ENCODE measurements at regions not wholly inside any gene's neighbourhood (a gene's known extent, or its start where the extent isn't known, plus 50 kb on each side); places are given as distances from the start of the nearest gene placed in this dataset.

GRCh38 chr3:187930021-187930420 lies 184.8 kb upstream of the BCL6 start:
- Histone ChIP-seq H3K36me3 (ENCODE audit: low read depth) (no peaks in the 10 kb centered on the region), H3K4me1 (ENCODE audit: insufficient read depth, poor library complexity, severe bottlenecking) (no peaks in the 10 kb centered on the region), H3K4me3 (ENCODE audit: severe bottlenecking) (no peak overlapping the region), H3K9me3 (ENCODE audit: severe bottlenecking) (no peaks in the 10 kb centered on the region), H3K27me3 (ENCODE audit: insufficient read depth, poor library complexity, severe bottlenecking) (no peaks in the 10 kb centered on the region), H3K27ac (ENCODE audit: poor library complexity, severe bottlenecking) (no peak overlapping the region)
- ATAC-seq (ENCODE audit: low read depth) (no peak), DNase-seq (ENCODE audit: low spot score) (no peak)
- no peak for TF ChIP-seq CTCF (IDR thresholded peaks at IDR 0.05; ENCODE audit: poor library complexity, severe bottlenecking)

GRCh38 chr3:187931101-187931500 lies 185.8 kb upstream of the BCL6 start:
- no peaks in the 10 kb centered on the region for H3K27me3 ChIP-seq (ENCODE audit: insufficient read depth, poor library complexity, severe bottlenecking)
- H3K4me3 ChIP-seq (ENCODE audit: severe bottlenecking): no peak overlapping the region
- TF ChIP-seq CTCF (IDR thresholded peaks at IDR 0.05; ENCODE audit: poor library complexity, severe bottlenecking): no peak
- H3K9me3 ChIP-seq (ENCODE audit: severe bottlenecking): no peaks in the 10 kb centered on the region
- ATAC-seq (ENCODE audit: low read depth) (no peak), DNase-seq (ENCODE audit: low spot score) (no peak)
- no peaks in the 10 kb centered on the region for H3K4me1 ChIP-seq (ENCODE audit: insufficient read depth, poor library complexity, severe bottlenecking)
- H3K27ac ChIP-seq (ENCODE audit: poor library complexity, severe bottlenecking): no peak overlapping the region
- no peaks in the 10 kb centered on the region for H3K36me3 ChIP-seq (ENCODE audit: low read depth)

GRCh38 chr3:187931770-187932278 lies 186.6 kb upstream of the BCL6 start:
- H3K4me3 ChIP-seq (ENCODE audit: severe bottlenecking): no peak overlapping the region
- no peaks in the 10 kb centered on the region for H3K36me3 ChIP-seq (ENCODE audit: low read depth)
- TF ChIP-seq CTCF (IDR thresholded peaks at IDR 0.05; ENCODE audit: poor library complexity, severe bottlenecking): no peak
- no peaks in the 10 kb centered on the region for H3K4me1 ChIP-seq (ENCODE audit: insufficient read depth, poor library complexity, severe bottlenecking)
- H3K27me3 ChIP-seq (ENCODE audit: insufficient read depth, poor library complexity, severe bottlenecking): no peaks in the 10 kb centered on the region
- no peak for DNase-seq (ENCODE audit: low spot score)
- H3K27ac ChIP-seq (ENCODE audit: poor library complexity, severe bottlenecking): no peak overlapping the region
- H3K9me3 ChIP-seq (ENCODE audit: severe bottlenecking): no peaks in the 10 kb centered on the region
- no peak for ATAC-seq (ENCODE audit: low read depth)

GRCh38 chr3:187932530-187932929 lies 187.3 kb upstream of the BCL6 start:
- DNase-seq (ENCODE audit: low spot score) (no peak), ATAC-seq (ENCODE audit: low read depth) (no peak)
- TF ChIP-seq CTCF (IDR thresholded peaks at IDR 0.05; ENCODE audit: poor library complexity, severe bottlenecking): no peak
- Histone ChIP-seq H3K27me3 (ENCODE audit: insufficient read depth, poor library complexity, severe bottlenecking) (no peaks in the 10 kb centered on the region), H3K9me3 (ENCODE audit: severe bottlenecking) (no peaks in the 10 kb centered on the region), H3K27ac (ENCODE audit: poor library complexity, severe bottlenecking) (no peak overlapping the region), H3K36me3 (ENCODE audit: low read depth) (no peaks in the 10 kb centered on the region), H3K4me3 (ENCODE audit: severe bottlenecking) (no peak overlapping the region), H3K4me1 (ENCODE audit: insufficient read depth, poor library complexity, severe bottlenecking) (no peaks in the 10 kb centered on the region)

GRCh38 chr3:187935623-187936156 lies 190.4 kb upstream of the BCL6 start:
- no peak overlapping the region for H3K27ac ChIP-seq (ENCODE audit: poor library complexity, severe bottlenecking)
- no peaks in the 10 kb centered on the region for H3K4me1 ChIP-seq (ENCODE audit: insufficient read depth, poor library complexity, severe bottlenecking)
- ATAC-seq (ENCODE audit: low read depth): no peak

More at GRCh38 chr3:187935623-187936156, 190.4 kb upstream of the BCL6 start:
- no peak for DNase-seq (ENCODE audit: low spot score)
- no peaks in the 10 kb centered on the region for H3K27me3 ChIP-seq (ENCODE audit: insufficient read depth, poor library complexity, severe bottlenecking)
- no peaks in the 10 kb centered on the region for H3K9me3 ChIP-seq (ENCODE audit: severe bottlenecking)
- no peaks in the 10 kb centered on the region for H3K36me3 ChIP-seq (ENCODE audit: low read depth)
- H3K4me3 ChIP-seq (ENCODE audit: severe bottlenecking): no peak overlapping the region
- TF ChIP-seq CTCF (IDR thresholded peaks at IDR 0.05; ENCODE audit: poor library complexity, severe bottlenecking): no peak

All from RWPE2 (cell line).